ENCODE measurements at regions not wholly inside any gene's neighbourhood (a gene's known extent, or its start where the extent isn't known, plus 50 kb on each side); places are given as distances from the start of the nearest gene placed in this dataset.

GRCh38 chr10:121104476-121105111 is 253.4 kb downstream of the WDR11 start:
- Histone ChIP-seq H3F3A (ENCODE audit: insufficient read depth, low read length, poor library complexity, severe bottlenecking) (no peaks in the 10 kb centered on the region), H3K79me2 (replicated peaks; ENCODE audit: insufficient read depth, low read length) (no peaks in the 10 kb centered on the region), H2AFZ (ENCODE audit: low read depth, low read length) (no peak overlapping the region), H3K9me2 (ENCODE audit: insufficient read depth, low read length) (no peaks in the 10 kb centered on the region), H3K9ac (ENCODE audit: low read length) (no peak overlapping the region), H3K36me3 (ENCODE audit: insufficient read depth, low read length) (no peaks in the 10 kb centered on the region), H3K9me3 (ENCODE audit: low read length) (no peaks in the 10 kb centered on the region), H3K27me3 (ENCODE audit: insufficient read depth, low read depth, low read length) (no peaks in the 10 kb centered on the region), H4K20me1 (ENCODE audit: insufficient read depth) (no peaks in the 10 kb centered on the region), H3K4me2 (ENCODE audit: low read length) (no peak overlapping the region), H3K27ac (ENCODE audit: low read length) (no peak overlapping the region), H3K4me3 (ENCODE audit: low read length) (no peak overlapping the region)
- no peak for TF ChIP-seq SMC3 (conservative IDR thresholded peaks at IDR 0.05; ENCODE audit: poor library complexity)
- no peak for TF ChIP-seq EZH2 (IDR thresholded peaks at IDR 0.05; ENCODE audit: borderline replicate concordance, insufficient read depth, low read length, poor library complexity, severe bottlenecking)
- TF ChIP-seq REST (IDR thresholded peaks at IDR 0.05; ENCODE audit: borderline replicate concordance), result no peak

GRCh38 chr10:121106611-121107010 is 255.4 kb downstream of the WDR11 start:
- H3K9me3 ChIP-seq (ENCODE audit: low read length), result no peaks in the 10 kb centered on the region
- H3K4me2 ChIP-seq (ENCODE audit: low read length), result no peak overlapping the region
- H3K4me3 ChIP-seq (ENCODE audit: low read length), result no peak overlapping the region
- no peak overlapping the region for H2AFZ ChIP-seq (ENCODE audit: low read depth, low read length)
- H3K9me2 ChIP-seq (ENCODE audit: insufficient read depth, low read length), result no peaks in the 10 kb centered on the region
- H3K9ac ChIP-seq (ENCODE audit: low read length), result no peak overlapping the region
- no peak for TF ChIP-seq EZH2 (IDR thresholded peaks at IDR 0.05; ENCODE audit: borderline replicate concordance, insufficient read depth, low read length, poor library complexity, severe bottlenecking)
- no peak for TF ChIP-seq MXI1 (conservative IDR thresholded peaks at IDR 0.05; ENCODE audit: poor library complexity, severe bottlenecking)
- TF ChIP-seq POLR2AphosphoS5 (IDR thresholded peaks at IDR 0.05), result no peak
- no peak for TF ChIP-seq SMC3 (conservative IDR thresholded peaks at IDR 0.05; ENCODE audit: poor library complexity)
- no peak for TF ChIP-seq REST (IDR thresholded peaks at IDR 0.05; ENCODE audit: borderline replicate concordance)
- no peak for TF ChIP-seq CTCF (IDR thresholded peaks at IDR 0.05; ENCODE audit: poor library complexity, severe bottlenecking)
- TF ChIP-seq EP300 (conservative IDR thresholded peaks at IDR 0.05; ENCODE audit: poor library complexity, severe bottlenecking), result no peak
- no peak for TF ChIP-seq TAF1 (IDR thresholded peaks at IDR 0.05; ENCODE audit: low read depth)
- TF ChIP-seq RAD21 (conservative IDR thresholded peaks at IDR 0.05), result no peak
- H3K27ac ChIP-seq (ENCODE audit: low read length), result no peak overlapping the region
- no peaks in the 10 kb centered on the region for H3F3A ChIP-seq (ENCODE audit: insufficient read depth, low read length, poor library complexity, severe bottlenecking)
- no peaks in the 10 kb centered on the region for H3K79me2 ChIP-seq (replicated peaks; ENCODE audit: insufficient read depth, low read length)
- H3K36me3 ChIP-seq (ENCODE audit: insufficient read depth, low read length), result no peaks in the 10 kb centered on the region
- H3K27me3 ChIP-seq (ENCODE audit: insufficient read depth, low read depth, low read length), result no peaks in the 10 kb centered on the region
- H4K20me1 ChIP-seq (ENCODE audit: insufficient read depth), result no peaks in the 10 kb centered on the region
